ENCODE measurements at regions not wholly inside any gene's neighbourhood (a gene's known extent, or its start where the extent isn't known, plus 50 kb on each side); places are given as distances from the start of the nearest gene placed in this dataset.

DNA sequence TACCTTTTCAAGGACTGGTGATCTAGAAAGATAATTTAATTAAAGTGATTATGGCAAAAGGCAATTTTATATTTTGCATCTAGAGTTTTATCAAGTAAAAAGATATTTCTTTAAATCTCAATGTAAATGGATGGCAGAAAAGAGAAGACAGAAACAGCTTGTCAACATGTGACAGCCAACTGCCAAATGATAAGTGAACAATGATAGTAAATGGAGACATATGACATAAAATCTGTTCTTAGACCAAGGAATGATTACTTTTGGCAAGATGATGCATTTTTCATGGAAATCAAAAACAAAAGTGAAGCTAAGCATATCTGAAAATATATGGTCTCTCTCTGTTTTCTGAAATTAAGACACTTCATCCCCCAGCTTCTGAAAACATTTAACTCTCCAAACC lies 1730.7 kb upstream of the FLRT2 start:
- TF ChIP-seq, protein P1, sequence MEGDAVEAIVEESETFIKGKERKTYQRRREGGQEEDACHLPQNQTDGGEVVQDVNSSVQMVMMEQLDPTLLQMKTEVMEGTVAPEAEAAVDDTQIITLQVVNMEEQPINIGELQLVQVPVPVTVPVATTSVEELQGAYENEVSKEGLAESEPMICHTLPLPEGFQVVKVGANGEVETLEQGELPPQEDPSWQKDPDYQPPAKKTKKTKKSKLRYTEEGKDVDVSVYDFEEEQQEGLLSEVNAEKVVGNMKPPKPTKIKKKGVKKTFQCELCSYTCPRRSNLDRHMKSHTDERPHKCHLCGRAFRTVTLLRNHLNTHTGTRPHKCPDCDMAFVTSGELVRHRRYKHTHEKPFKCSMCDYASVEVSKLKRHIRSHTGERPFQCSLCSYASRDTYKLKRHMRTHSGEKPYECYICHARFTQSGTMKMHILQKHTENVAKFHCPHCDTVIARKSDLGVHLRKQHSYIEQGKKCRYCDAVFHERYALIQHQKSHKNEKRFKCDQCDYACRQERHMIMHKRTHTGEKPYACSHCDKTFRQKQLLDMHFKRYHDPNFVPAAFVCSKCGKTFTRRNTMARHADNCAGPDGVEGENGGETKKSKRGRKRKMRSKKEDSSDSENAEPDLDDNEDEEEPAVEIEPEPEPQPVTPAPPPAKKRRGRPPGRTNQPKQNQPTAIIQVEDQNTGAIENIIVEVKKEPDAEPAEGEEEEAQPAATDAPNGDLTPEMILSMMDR (IDR thresholded peaks at IDR 0.05; ENCODE audit: low read depth, low read length), result no peak
- no peak overlapping the region for H3K4me3 ChIP-seq (ENCODE audit: low read depth, low read length)

DNA sequence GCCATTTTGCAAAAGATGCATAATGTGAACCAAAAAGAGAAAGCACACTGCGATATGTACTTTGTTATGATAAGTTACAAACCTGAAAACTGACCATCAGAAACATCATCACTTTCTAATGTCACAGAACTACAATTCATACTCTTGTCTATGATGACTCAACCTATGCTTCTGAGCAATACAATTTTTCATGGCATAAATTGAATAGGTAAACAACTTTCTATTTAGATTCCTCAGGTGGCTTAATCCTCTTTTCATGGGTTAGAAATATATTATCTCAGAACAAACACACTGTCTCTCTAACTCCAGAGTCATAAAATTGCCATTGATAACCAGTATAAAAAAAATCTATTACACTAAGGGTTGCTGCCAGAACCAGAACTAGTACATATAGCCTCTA lies 1715.0 kb upstream of the FLRT2 start:
- TF ChIP-seq, protein P1 (IDR thresholded peaks at IDR 0.05; ENCODE audit: low read depth, low read length), result no peak
- no peak overlapping the region for H3K4me3 ChIP-seq (ENCODE audit: low read depth, low read length)

DNA sequence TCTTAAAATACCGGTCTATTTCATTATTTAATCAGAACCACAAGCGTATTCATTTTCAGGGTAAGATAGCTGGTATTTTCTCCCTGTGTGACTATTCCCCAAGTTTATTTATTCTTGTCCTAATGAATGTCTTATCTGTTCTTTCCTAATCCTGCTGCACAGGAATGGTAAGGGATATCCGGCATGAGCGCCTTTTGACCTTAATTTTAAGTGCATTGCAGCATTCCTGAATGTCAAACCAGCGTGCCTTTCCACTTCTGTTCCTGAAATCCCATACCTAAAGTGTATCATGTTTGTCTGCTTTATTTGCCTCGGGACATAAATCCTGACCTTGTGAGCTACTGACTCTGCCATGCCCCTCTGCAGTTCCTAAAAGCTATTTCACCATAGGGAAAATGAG lies 1713.2 kb upstream of the FLRT2 start:
- no peak overlapping the region for H3K4me3 ChIP-seq (ENCODE audit: low read depth, low read length)
- TF ChIP-seq, protein P1 (IDR thresholded peaks at IDR 0.05; ENCODE audit: low read depth, low read length), result no peak

DNA sequence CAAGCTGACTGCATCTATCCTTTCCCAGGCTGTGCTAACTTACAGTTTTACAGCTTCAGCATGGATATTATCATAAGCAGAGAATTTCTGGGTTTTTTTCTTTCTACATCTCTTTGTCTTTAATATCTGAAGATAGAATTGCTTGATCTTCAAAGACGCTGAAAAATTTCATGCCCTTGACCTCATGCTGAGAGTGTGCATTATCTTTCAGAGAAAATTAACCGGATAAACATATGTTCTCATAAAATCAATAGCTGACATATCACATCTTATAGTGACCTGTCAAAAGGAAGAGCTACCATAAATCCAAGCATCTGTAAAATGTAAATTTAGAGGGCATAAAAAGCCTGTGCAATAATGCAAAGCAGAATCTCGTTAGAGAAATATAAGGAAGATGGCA lies 1704.1 kb upstream of the FLRT2 start:
- H3K4me3 ChIP-seq (ENCODE audit: low read depth, low read length), result no peak overlapping the region
- TF ChIP-seq, protein P1 (IDR thresholded peaks at IDR 0.05; ENCODE audit: low read depth, low read length), result no peak

DNA sequence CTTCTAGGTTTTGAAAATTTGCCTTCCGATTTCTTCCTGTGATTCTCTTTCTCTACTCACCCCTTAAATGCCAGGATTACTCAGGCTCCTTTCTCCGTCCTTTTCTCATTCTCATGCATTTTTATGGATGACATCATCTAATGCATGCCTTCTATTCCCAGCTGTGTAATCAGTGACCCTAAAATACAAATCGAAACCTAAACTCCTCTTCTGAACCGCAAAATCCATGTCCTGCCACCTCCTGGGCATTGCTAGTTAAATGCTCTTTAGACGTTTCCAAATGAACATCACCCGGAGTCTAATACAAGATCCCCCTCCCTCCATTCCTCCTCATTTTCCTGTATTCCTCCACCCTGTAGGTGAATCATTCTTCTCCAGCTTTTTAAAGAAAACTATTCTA lies 1703.1 kb upstream of the FLRT2 start:
- TF ChIP-seq, protein P1 (IDR thresholded peaks at IDR 0.05; ENCODE audit: low read depth, low read length), result no peak
- no peak overlapping the region for H3K4me3 ChIP-seq (ENCODE audit: low read depth, low read length)

DNA sequence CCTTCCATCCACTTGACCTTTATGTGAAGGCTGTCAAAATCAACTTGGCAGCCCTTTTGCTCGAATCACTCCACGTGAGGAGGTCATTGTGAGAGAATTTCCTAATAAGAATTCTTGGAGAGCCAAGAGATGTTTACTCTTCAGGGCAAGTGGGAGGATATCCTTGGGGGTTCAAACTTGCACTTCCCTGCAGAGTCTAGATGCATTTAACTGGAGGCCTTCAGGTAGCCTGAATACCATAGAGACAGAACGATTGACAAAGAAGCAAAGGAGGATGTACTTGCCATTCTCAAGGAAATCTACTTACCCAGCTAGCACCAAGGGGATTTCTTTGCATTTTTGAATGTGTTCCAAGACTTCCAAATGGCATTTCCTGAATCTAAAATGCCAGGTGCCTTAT lies 1702.6 kb upstream of the FLRT2 start:
- TF ChIP-seq, protein P1 (IDR thresholded peaks at IDR 0.05; ENCODE audit: low read depth, low read length), result no peak
- H3K4me3 ChIP-seq (ENCODE audit: low read depth, low read length), result no peak overlapping the region

DNA sequence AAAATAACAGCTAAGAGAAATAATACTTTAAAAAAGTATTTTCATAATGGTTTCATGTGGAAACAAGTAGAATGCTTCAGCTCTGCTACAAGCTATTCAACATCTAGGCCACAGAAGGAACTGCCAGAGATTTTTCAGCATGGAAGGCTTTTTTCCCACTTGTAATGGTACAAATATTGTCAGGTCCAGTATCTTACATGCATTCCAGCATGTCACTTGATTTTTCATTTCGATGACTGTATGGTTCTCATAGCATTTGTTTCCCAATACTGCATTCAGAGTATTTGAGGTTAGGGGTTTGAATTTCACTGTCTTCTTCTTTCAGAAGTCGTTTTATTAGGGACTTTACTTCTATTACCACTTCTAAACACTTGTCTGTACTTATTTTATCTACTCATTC lies 1701.5 kb upstream of the FLRT2 start:
- TF ChIP-seq, protein P1 (IDR thresholded peaks at IDR 0.05; ENCODE audit: low read depth, low read length), result no peak

More for the DNA sequence above, 1701.5 kb upstream of the FLRT2 start:
- H3K4me3 ChIP-seq (ENCODE audit: low read depth, low read length), result no peak overlapping the region

Data from WI38 (cell line).